Stimulated activated CD8-positive, alpha-beta memory T cell treated with anti-CD3 and anti-CD28 coated beads, Interleukin-15, amount 100 ng/mL, for 24 hours (primary cell): ENCODE measurements at regions not wholly inside any gene's neighbourhood (a gene's known extent, or its start where the extent isn't known, plus 50 kb on each side); places are given as distances from the start of the nearest gene placed in this dataset.

ENCODE experiments used
- DNase-seq: peaks from one replicate; pipeline ENCODE4 v3.0.0-alpha.2; 2020; ENCODE audit warnings: low read depth

DNA sequence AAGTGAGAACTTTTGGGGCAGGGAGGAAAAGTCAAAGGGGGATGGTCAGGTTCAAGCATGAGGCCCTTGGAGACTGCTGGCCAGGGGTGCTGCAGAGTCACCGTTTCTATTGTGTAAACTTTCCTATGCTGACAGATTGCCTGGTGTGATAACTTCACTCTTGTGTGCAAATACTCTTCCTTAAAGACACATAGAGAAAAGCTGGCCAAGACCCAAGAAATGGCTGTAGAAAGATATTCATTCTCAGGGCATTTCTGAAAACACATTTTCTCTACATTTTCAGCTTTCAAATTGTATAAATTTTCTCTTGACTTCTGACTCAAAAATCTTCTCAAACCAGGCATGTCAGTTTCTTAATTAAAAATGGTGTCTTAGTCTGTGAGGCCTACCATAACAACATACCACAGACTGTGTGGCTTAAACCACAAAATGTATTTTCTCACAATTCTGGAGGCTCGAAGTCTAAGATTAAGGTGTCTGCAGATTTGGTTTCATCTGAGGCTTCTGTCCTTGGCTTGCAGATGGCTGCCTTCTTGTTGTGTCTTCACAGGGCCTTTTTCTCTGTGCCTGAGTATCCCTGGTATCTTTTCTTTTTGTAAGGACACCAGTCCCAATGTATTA is 304.5 kb downstream of the KCNRG start:
- DNase-seq = no peak

DNA sequence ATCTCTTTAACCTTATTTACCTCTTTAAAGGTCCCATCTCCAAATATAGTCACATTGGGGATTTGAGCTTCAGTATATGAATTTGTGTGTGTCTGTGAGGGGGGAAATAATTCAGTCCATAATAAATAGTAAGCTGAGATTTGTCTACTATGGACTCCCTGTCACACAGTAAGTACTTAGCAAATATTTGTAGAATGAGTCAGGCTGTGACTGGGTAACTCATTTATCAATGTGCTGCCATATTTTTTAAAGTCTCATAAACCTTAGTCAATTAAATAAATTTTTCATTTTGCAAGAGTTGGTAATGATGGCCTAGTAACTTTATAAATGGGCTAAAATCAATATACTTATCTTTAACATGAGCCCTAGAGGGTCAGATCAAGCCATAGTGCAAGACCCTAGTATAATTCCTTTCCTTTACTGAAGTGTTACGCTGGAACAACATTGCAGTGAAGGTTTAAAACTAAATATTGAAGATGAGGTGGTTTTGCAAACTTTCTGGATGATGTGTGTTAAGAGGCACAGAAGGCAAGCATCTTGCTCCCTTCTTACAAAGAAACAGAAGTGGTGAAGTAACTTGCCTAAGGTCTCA is 305.1 kb downstream of the KCNRG start:
- DNase-seq = no peak

DNA sequence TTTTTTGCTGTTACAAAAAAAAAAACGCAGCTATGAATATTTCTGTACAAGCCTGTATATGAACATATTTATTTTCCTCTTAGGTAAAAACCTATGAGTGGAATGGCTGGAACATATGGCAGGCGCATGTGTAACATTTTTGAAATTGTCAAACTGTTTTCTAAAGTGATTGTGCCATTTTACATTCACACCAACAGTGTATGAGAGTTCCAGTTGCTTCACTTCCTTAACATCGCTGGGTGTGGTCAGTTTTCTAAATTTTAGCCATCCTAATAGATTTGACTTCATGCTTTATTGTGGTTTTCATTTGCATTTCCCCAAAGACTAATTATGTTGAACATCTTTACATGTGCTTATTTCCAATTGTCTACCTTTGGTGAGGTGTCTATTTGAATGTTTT is 306.8 kb downstream of the KCNRG start:
- DNase-seq = no peak

DNA sequence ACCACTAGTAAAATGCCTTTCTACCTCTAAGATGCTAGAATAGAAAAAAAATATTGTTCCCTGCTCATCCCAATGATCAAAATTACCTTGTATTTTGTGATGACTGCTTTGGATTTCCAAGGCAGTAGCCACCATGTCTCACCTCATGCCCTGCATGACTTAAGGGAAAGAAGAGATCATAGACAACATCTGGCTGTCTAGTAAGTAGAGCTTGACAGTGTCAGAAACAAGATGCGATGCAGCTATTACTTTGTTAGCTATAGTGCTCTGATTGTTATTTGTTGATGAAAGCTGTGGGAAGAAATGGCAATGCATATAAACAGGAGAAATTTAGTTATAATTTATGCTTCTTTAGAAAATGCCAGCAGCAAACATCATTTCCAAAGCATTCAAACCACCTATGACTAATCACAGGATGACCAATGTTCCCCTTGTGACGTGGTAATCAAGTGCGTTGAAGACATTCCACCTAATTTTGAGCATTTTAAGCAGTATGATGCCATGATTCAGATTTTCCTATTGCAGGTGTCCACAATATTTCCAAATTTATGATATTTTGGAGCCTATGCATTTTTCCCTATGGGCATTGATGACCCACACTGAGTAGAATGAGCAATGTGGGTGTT is 308.3 kb downstream of the KCNRG start:
- no peak for DNase-seq

DNA sequence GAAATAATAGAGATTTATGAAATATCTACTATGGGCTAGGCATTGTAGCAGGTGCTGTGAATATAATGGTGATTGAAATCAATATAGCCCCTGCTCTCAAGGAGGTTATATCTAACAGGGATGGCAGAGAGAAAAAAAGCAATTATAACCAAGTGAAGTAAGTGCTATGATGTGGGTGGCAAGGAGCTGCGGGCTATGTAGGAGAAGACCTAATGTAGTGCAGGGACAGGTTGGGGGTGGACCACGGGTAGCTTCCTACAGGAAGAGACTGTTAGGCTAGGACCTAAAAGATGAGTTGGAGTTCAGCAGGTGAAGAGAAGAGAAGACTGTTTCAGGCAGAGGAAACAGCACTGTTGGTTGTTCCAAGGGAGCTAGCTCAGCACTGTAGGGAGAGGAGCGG is 311.0 kb downstream of the KCNRG start:
- DNase-seq = no peak

DNA sequence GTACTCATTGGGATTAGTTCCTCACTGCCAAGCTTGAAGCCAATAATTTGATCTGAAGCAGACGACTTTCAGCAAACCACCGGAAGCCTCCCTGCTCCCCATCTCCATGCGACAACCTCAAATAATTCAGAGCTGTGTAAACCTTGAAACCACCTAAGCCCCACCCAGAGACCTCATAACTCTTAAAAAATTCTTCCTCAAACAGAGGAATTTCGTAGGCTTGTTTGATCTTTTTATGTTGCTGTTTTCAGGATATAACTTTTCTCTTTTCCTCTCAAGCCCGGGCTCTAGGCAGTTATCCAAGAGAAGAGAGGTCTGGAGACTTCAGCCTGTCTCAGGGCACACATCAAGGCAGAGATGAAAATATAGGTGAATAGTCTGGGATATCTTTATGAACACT is 311.6 kb downstream of the KCNRG start:
- DNase-seq = no peak

DNA sequence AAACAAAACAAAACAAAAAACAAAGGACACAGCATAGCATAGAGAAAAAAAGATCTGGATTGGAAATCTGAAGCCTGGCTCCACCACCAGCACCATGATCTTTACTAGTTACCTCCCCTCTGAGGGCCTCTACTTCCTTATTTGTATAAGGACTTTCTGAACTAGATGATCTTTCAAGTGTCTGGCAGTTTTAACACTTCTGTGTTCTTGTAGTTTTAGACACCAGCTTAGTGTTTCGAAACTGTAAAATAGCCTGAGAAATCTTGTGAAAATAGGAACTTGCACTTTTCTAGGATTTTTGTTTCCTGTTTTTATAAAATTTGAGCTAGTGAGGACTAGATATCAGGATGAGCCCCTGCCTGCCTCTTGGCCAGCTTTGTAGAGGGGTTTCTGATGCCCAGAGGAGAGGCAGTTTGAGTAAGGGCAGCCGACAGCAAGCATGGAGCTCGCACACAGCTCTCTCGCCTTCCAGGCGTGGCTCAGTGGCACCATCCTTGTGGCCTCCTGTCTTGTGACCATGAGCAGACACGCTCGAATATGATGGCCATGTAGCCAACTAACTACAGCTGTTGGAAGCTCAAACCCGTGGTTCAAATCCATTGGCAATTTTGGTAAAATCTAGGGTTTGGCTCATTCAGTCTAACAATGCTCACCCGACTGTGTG is 319.0 kb downstream of the KCNRG start:
- no peak for DNase-seq

DNA sequence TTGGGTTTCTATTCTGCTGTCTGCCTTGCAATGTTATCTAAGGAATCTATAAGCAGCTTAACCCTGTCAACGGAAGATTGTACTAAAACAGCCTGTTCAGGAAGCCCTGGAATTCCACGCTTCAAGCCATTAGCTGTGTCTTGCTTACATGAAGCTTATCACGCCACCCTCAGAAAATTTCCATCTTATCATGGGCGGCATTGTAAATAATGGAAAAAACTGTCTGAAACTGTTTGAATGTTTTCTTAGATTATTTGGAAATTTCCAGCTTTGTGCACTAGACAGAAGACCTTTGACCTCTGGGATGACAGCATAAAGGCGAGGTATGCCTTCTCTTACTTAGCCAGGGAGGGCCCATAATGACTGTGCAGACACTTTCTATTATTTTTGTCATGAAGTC is 319.7 kb downstream of the KCNRG start:
- no peak for DNase-seq

DNA sequence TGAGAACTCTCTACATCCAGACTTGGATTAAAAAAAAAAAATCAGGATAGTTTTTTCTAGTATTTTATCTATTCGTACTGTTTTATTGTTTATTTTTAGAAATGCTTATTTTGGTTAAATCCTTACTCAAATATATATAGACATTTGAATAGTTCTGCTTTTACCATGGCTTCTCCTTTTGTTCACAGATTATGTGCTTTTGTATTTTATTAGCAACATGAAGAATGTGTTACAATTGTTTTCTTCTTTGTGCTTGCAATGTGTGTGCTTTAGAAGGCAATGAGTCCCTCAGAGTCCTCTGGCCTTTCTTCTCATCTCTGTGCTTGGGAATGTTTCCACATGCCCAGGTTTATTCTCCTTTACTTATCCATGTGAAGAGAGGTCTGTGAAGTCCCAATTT is 324.0 kb downstream of the KCNRG start:
- no peak for DNase-seq

DNA sequence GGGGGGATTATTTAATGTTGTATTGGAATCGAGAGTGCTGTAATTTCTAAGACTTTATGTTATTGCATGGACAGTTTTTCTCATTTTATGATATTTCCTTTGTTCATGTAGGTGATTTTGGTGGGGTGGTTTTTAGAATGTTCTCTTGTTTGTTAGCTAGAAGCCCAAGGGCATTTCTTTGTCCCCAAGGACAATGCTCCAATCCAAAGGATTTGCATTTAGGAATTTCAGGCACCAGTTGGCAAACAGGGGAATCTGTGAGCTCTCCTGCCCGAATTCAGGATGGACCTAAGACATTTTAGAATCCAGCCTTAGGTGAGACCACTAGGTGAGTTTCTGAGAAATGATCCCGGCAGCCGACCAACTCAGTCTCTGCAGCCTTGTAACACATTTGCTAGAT is 324.9 kb downstream of the KCNRG start:
- DNase-seq = no peak

DNA sequence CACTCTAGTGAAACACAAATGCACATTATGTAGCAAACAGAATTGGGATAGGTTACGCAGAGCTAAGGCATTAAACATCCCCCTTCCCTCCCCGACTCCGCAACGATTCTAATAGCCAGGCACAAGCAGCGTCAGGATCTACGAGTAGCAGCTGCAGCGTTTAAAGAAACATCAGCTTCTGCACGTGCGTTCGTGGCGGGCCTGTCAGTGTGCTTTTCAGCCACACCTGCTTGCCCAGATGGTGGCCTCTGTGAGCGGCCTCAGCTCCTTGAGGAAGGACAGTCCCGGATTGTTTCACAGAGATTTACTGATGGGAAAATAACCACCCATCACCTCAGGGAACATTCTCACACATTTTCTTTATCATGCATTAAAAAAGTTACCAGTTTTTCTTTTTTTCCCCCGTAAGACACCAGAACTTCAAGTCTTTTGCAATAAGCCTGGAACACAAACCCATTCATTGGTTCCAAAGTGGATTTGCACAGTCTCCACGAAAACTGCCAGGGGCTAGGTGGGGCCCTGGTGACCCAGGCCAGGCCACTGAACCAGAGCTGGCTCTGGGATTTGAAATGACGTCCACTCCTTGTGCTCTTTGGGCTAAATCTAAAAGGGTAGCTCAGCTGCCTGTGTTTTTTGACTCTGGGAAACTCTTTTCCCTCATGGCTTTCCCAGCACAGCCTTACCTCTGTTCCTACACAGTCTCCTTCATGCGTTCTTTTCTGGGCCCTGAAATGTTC is 325.5 kb downstream of the KCNRG start:
- DNase-seq = no peak

DNA sequence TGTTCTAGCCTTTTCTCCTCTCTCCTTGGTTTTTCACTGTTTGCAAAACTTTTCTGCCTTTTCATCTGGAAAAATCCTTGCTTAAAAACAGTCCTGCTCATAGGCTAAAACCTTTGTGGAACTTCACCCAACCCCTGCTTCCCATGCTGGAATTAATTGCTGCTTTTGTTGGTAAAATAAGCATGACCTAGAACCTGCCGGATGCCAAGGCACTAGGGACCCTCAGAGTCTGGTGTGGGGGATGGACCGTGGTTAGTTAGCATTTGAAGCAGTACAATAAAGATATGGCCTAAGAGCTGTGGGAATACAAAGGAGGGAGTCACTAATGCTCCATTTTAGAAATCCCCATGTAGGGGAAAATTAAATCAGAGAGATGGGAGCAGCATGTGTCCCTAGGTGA is 326.3 kb downstream of the KCNRG start:
- DNase-seq = no peak

DNA sequence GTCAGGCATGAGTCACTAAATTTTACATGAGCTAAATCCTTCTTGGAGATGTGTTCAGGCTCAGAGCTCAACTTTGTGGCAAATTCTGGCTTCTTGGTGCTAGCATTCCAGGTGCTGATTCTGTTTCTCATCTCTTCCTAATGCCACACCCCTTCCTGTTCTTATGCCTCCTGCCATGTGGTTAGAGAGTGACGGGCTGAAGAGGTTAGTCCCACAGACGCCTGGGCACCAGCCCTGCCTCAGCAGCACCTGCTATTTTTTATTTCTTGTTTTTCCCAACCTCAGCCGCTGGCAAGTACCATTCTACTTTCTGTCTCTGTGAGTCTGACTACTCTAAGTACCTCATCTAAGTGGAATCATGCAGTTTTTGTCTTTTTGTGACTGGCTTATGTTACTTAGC is 329.5 kb downstream of the KCNRG start:
- DNase-seq = no peak

DNA sequence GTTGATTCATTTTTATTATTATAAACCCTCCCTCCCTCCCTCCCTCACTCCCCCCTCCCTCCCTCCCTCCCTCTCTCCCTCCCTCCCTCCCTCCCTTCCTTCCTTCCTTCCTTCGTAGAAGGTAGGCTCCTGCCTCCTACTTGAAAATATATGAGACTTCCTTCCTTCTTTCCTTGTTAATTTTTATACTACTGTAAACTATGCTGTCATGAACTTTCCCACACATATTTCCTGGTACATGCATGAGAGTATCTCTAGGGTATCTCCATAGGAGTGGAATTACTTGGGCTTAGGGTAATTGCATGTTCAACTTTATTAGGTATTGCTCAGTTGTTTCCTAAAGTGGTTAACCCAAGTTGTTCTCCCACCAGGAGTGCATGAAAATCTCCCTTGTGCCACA is 330.6 kb downstream of the KCNRG start:
- no peak for DNase-seq

DNA sequence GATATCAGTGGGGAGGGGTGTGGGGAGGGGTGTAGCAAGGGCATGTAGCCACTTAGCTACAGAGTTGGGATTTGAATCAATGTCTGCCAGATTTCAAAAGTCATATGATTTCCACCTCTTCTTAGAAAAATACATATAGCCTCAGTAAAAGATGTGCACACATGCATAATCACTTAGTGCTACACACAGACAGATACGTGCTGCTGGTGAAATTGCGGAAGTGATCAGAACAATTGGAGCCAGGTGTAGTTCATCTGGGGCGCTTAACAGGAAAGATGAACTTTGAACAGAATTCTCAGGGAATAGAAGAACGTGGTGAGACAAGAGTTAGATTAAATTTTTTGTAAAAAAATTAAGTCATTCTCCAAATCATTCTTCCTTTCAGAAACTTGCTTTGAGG is 333.1 kb downstream of the KCNRG start:
- no peak for DNase-seq

DNA sequence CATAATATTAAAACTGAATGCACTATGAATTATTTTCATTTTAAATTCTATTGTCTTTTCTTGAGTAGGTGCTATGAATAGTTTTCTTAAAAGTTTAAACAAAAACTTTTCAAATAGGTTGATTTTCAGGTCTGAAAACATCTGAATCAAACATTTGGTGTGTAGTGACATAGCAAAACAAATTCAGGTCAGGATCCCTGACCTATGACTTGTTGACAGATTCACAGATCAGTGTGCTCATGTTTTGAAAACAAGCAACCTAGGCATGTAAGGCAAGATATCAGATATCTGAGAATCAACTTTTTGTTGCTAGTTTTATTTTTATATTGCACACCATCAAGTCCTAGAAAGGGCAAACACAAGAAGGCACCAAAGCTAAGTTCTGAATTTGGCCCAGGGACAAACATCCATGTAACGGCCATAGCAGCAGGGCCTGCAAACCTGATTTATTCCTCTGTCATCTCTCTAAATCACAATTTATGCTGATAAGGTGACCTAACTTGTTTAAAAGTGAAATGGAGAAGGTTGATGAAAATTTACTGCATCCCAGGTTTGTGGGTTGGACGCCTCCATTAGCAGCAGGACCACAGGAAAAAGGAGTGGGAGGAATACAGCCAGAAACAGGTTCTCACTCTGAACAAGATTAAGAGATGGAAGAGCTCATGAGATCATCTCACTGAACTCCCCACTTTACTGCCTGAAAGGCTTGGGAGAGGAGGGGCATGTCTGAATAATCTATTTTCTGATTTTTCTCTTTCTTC is 337.7 kb downstream of the KCNRG start:
- no peak for DNase-seq

DNA sequence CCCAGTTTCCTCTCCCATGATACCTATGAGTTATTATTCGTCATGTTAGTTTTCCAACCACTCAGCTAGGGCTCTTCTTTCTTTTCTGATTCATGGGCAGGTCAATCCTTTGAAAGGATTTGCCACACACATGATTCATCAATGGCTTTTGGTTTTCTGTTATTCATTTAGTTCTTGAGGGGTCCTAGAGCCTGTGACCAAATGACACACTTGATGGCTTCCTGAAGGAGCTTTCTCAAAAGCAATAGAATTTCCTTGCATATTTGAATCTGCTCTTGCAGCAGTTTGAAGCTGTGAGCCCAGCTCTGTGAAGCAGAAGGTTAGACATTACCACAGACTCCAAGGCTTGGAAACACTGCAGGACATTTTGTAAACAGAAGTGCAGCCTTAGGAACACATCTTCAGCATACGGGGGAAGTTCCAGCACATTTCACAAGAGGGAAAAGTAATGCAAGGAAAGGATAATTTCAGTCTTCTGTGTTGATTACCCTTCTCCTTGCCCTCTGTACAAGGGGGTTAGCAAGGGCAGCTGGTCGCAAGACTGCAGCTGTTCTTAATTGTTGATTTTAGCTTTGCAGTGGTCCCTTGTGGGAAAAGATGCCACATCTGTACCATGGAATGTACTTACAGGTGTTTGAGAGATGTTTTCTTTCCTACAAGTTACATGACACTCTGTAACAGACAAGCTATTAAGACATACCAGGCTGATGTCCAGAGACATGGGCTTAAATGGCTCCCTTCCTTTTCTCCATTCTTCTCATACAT is 338.6 kb downstream of the KCNRG start:
- DNase-seq = no peak

DNA sequence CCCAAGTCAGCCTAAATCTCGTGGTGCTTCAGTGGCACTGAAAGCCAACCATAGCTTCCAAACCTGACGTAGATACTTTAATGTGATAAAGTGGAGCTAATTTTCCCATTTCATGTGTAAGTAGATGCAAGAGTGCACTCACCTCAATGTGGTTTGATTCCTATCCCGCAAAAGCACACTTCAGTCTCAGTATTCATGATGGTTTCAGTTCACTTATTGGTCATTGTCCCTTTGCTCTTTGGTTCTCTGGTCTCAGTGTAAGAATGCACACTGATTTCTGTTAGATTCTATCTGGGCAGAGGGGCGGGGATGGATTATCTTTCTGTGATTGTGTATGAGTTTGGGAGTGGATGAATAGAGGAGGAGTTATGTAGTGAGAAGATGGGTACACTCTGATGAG is 340.6 kb downstream of the KCNRG start:
- no peak for DNase-seq

DNA sequence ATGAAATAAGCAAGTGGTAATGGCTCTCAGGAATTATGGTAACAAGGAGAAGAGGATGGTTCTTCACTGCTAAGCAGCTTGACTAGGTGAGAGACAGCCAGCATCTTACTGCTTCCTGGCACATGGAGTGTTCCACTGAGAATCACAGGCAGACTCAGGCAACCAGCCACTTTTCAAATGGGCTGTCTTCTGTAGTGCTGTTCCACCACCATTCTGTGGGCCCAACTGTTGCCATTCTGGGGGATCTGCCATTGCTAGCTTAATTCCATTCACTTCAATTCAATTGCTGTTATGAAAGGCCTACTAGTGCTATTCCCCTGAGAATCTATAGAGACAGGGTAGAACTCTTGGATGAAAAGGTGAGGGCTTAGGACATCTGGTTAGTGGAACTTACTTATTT is 341.9 kb downstream of the KCNRG start:
- DNase-seq = no peak

DNA sequence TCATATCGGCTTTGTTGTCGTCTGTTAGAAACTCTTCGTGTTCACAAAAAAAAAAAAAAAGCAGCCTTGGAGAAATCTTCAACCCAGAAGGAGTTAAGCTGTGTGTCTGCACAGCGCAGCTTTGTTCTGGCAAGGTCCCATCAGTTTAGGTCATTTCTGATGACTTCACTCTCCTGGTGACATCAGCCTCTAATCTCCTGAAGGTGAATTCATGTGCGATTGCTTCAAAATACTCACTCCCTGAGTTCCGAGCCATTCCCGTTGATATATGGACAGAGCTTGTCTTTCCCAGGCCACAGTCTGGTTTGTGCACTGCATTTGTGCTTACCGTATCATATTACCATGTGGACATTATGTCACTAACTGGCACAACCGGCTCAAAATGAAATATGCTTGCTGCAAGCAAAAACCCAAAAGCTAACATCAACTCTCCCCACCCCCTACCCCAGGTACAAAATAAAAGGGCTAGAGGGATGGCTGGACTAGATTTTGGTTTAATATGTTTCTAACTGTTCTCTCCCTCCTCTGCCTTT is 342.4 kb downstream of the KCNRG start:
- DNase-seq = no peak
